Neural crest cell (in vitro differentiated cells): ENCODE measurements at regions not wholly inside any gene's neighbourhood (a gene's known extent, or its start where the extent isn't known, plus 50 kb on each side); places are given as distances from the start of the nearest gene placed in this dataset.

Experiments
- DNase-seq: peaks from one replicate; pipeline ENCODE4 v3.0.0; 2021; ENCODE audit warnings: low read depth, mixed read lengths, low spot score
- H3K27ac Mint-ChIP-seq: one replicate; pipeline ENCODE4 v1.8.0; 2021; ENCODE audit warnings: mild to moderate bottlenecking, mixed read lengths; ENCODE audit not compliant: unreplicated experiment
- H3K27me3 Mint-ChIP-seq: 2 replicates; pipeline ENCODE4 v1.8.0; 2021; ENCODE audit warnings: low read depth, mild to moderate bottlenecking, mixed read lengths
- H3K36me3 Mint-ChIP-seq: 2 replicates; pipeline ENCODE4 v1.8.0; 2021; ENCODE audit warnings: low read depth, mild to moderate bottlenecking, mixed read lengths
- H3K4me1 Mint-ChIP-seq: 2 replicates; pipeline ENCODE4 v1.8.0; 2021; ENCODE audit warnings: mixed read lengths
- H3K4me3 Mint-ChIP-seq: one replicate; pipeline ENCODE4 v1.8.0; 2021; ENCODE audit warnings: mild to moderate bottlenecking, mixed read lengths
- H3K9me3 Mint-ChIP-seq: 2 replicates; pipeline ENCODE4 v1.8.0; 2021; ENCODE audit warnings: mixed read lengths
- TF ChIP-seq, protein P1 (sequence below): fragments of 200-600 bp; sonication (generic); conservative IDR thresholded peaks from 2 replicates; pipeline ENCODE4 v1.5.0; 2021; ENCODE audit warnings: antibody characterized with exemption, mild to moderate bottlenecking

DNA sequence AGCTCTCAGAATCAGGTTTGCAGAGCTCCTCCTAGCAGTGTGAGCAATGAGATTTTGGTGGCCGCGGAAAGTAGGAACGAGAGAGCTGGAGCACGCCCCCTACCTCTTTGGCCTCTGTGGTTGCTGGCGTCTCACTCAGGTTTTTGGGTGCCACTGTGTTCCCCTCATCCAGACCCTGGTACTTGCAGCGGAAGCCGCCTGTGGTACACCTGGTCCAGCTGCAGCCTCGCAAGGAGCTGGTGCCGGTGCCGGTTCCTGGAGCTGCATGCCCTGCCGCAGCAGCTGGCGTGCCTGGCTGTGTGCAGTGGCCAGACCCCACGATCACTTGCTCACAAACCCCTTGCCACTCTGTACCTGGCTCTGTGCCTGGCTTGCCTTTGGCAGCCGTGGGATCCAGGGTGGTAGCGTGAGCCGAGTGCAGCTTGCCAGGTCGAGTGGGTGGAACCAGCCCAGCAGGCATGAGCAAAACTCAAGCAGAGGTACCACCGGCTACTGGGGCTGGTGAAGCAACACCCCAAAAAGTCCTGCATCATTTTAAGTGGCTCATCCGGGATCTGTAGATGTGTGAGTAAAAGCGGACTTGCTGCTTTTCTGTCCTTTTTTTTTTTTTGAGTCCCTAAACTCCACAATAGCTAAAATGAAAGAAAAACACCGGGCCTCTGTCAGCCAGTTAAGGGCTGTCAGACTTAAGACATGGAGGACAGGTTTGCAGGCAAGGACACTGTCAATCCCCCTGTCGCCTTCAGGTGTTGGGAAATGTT is 844.9 kb downstream of the KCNT2 start:
- Mint-ChIP-seq H3K36me3 (no peaks in the 10 kb centered on the region), H3K27me3 (no peaks in the 10 kb centered on the region), H3K27ac (no peak overlapping the region), H3K4me3 (no peak overlapping the region), H3K9me3 (no peaks in the 10 kb centered on the region), H3K4me1 (no peaks in the 10 kb centered on the region)
- TF ChIP-seq, protein P1, sequence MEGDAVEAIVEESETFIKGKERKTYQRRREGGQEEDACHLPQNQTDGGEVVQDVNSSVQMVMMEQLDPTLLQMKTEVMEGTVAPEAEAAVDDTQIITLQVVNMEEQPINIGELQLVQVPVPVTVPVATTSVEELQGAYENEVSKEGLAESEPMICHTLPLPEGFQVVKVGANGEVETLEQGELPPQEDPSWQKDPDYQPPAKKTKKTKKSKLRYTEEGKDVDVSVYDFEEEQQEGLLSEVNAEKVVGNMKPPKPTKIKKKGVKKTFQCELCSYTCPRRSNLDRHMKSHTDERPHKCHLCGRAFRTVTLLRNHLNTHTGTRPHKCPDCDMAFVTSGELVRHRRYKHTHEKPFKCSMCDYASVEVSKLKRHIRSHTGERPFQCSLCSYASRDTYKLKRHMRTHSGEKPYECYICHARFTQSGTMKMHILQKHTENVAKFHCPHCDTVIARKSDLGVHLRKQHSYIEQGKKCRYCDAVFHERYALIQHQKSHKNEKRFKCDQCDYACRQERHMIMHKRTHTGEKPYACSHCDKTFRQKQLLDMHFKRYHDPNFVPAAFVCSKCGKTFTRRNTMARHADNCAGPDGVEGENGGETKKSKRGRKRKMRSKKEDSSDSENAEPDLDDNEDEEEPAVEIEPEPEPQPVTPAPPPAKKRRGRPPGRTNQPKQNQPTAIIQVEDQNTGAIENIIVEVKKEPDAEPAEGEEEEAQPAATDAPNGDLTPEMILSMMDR = no peak
- DNase-seq = no peak

DNA sequence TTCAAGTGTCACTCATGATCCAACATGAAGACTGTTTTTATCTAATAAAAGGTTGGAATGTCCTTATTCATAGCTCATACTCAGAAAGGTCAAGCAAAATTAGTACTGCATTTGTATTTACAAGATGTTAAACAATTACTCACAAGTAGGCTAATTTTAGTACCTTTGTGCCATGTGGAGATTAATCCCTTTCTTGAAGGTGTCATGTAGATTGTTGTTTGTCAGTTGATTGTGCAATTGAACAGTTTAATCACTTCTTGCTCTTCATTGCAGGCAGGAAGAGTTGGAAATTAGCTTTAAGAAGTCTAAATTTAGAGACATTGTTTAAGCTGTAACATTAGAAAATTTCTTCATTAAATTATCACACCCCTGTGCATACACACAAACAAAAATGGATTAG is 847.1 kb downstream of the KCNT2 start:
- Mint-ChIP-seq H3K4me1 (no peaks in the 10 kb centered on the region), H3K27ac (no peak overlapping the region), H3K27me3 (no peaks in the 10 kb centered on the region), H3K4me3 (no peak overlapping the region), H3K9me3 (no peaks in the 10 kb centered on the region), H3K36me3 (no peaks in the 10 kb centered on the region)
- TF ChIP-seq, protein P1 = no peak
- no peak for DNase-seq

DNA sequence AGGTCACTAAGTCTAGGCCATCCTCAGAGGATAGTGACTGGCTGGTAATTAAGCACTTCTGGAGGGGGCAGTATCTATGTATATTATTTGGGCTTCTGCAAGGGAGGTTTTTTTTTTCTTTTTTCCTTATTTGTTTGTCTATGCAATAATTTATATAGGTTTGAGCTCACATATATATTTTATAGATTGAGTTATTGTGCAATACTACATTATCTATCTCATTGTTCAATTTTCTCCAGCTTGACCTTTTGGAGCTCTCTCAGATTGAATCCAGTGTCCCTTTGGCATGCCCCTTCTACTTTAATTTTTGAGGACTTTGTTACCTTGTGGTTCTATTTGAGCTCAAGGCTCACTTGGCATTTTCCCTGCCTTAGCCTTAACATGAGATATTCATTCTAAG is 852.1 kb downstream of the KCNT2 start:
- no peak for DNase-seq
- H3K4me3 Mint-ChIP-seq = no peak overlapping the region
- TF ChIP-seq, protein P1 = no peak
- no peak overlapping the region for H3K27ac Mint-ChIP-seq
- H3K4me1 Mint-ChIP-seq = no peaks in the 10 kb centered on the region
- H3K27me3 Mint-ChIP-seq = no peaks in the 10 kb centered on the region
- no peaks in the 10 kb centered on the region for H3K9me3 Mint-ChIP-seq
- H3K36me3 Mint-ChIP-seq = no peaks in the 10 kb centered on the region

DNA sequence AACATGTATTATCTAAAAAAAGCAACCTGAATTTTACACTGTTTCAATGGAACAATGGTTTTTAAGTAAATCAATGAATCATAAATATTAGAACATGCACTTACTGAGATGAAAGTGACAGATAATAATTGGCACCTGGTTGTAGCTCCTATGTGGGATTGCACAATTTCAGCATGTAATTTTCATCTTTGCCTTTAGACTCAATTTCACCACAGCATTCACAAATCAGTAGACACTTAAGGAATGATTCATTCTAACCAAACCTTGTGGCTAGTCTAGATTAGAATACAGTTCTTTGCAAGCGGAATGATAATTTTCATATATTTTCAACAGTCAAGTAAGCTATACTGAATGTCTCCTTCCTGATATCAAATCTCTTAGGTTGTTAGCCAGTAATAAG is 853.4 kb downstream of the KCNT2 start:
- no peaks in the 10 kb centered on the region for H3K9me3 Mint-ChIP-seq
- no peaks in the 10 kb centered on the region for H3K36me3 Mint-ChIP-seq
- DNase-seq = no peak
- no peak overlapping the region for H3K4me3 Mint-ChIP-seq
- no peak overlapping the region for H3K27ac Mint-ChIP-seq
- TF ChIP-seq, protein P1 = no peak
- no peaks in the 10 kb centered on the region for H3K27me3 Mint-ChIP-seq
- H3K4me1 Mint-ChIP-seq = no peaks in the 10 kb centered on the region

DNA sequence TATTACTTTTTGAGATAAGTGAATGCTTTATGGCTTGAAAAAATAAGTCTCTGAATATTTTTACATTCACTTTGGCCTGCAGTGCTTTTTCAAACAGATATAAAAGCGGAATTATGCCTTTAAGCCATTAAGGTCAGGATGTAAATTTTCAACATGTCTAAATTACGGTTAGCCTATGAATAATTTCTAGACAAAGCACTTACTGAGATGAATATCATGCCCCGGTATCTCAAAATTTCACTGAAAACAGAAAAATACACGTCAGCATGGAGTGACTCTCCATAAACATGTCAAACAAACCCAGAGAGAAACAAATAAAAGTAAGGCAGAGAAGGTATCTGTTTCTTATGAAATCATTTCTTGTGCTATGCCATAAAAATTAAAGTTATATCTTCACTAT is 853.9 kb downstream of the KCNT2 start:
- H3K9me3 Mint-ChIP-seq = no peaks in the 10 kb centered on the region
- no peaks in the 10 kb centered on the region for H3K36me3 Mint-ChIP-seq
- DNase-seq = no peak
- no peak overlapping the region for H3K27ac Mint-ChIP-seq
- TF ChIP-seq, protein P1 = no peak
- no peak overlapping the region for H3K4me3 Mint-ChIP-seq
- no peaks in the 10 kb centered on the region for H3K27me3 Mint-ChIP-seq
- H3K4me1 Mint-ChIP-seq = no peaks in the 10 kb centered on the region
